ENCODE measurements at regions not wholly inside any gene's neighbourhood (a gene's known extent, or its start where the extent isn't known, plus 50 kb on each side); places are given as distances from the start of the nearest gene placed in this dataset.

DNA sequence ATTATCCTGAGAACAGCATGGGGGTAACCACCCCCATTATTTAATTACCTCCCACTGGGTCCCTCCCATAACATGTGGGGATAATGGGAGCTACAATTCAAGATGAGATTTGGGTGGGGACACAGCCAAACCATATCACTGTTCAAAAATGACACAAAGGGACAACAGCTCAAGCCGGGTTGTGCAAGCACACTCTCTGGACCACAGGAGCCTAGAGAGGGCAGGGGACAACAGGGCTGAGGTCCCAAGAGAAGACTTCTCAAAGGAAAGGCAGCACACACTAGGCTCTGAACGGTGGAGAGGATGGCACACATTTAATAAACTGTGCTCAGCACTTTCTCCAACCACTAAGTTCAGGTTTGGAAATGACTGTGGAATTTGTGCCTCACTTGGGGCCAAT lies 122.1 kb upstream of the PKDCC start:
- no peak overlapping the region for H3K9ac ChIP-seq (ENCODE audit: insufficient read depth, low read length)
- no peak overlapping the region for H3K4me3 ChIP-seq (replicated peaks in 1 of 4; ENCODE audit: control extremely low read depth in 1 of 4, insufficient read depth in 1 of 4, low read depth in 3 of 4, low read length in 4 of 4)
- H3K9me3 ChIP-seq (ENCODE audit: control insufficient read depth, insufficient read depth, low read depth, low read length) = no peaks in the 10 kb centered on the region
- TF ChIP-seq EZH2 (IDR thresholded peaks at IDR 0.05; ENCODE audit: low read length, missing control alignments) = no peak
- TF ChIP-seq, protein P1, sequence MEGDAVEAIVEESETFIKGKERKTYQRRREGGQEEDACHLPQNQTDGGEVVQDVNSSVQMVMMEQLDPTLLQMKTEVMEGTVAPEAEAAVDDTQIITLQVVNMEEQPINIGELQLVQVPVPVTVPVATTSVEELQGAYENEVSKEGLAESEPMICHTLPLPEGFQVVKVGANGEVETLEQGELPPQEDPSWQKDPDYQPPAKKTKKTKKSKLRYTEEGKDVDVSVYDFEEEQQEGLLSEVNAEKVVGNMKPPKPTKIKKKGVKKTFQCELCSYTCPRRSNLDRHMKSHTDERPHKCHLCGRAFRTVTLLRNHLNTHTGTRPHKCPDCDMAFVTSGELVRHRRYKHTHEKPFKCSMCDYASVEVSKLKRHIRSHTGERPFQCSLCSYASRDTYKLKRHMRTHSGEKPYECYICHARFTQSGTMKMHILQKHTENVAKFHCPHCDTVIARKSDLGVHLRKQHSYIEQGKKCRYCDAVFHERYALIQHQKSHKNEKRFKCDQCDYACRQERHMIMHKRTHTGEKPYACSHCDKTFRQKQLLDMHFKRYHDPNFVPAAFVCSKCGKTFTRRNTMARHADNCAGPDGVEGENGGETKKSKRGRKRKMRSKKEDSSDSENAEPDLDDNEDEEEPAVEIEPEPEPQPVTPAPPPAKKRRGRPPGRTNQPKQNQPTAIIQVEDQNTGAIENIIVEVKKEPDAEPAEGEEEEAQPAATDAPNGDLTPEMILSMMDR (conservative IDR thresholded peaks at IDR 0.05 in 1 of 2, IDR thresholded peaks at IDR 0.05 in 1 of 2; ENCODE audit: low read depth in 1 of 2, low read length in 2 of 2) = no peak
- H3K36me3 ChIP-seq (ENCODE audit: control insufficient read depth, insufficient read depth, low read length) = no peaks in the 10 kb centered on the region
- no peak overlapping the region for H3K4me2 ChIP-seq (ENCODE audit: extremely low read depth, insufficient read depth, low read length)
- H3K4me1 ChIP-seq (ENCODE audit: control insufficient read depth, extremely low read depth, insufficient read depth, low read length) = no peaks in the 10 kb centered on the region
- no peak overlapping the region for H2AFZ ChIP-seq (ENCODE audit: low read length)
- no peak overlapping the region for H3K27ac ChIP-seq (ENCODE audit: insufficient read depth, low read length)
- H3K79me2 ChIP-seq (ENCODE audit: control insufficient read depth, insufficient read depth, low read length) = no peaks in the 10 kb centered on the region
- H3K27me3 ChIP-seq (ENCODE audit: control insufficient read depth, insufficient read depth, low read length) = no peaks in the 10 kb centered on the region
- DNase-seq (ENCODE audit: low read depth in 2 of 2) = no peak
- H4K20me1 ChIP-seq (ENCODE audit: control insufficient read depth, extremely low read depth, insufficient read depth, low read length) = no peaks in the 10 kb centered on the region

DNA sequence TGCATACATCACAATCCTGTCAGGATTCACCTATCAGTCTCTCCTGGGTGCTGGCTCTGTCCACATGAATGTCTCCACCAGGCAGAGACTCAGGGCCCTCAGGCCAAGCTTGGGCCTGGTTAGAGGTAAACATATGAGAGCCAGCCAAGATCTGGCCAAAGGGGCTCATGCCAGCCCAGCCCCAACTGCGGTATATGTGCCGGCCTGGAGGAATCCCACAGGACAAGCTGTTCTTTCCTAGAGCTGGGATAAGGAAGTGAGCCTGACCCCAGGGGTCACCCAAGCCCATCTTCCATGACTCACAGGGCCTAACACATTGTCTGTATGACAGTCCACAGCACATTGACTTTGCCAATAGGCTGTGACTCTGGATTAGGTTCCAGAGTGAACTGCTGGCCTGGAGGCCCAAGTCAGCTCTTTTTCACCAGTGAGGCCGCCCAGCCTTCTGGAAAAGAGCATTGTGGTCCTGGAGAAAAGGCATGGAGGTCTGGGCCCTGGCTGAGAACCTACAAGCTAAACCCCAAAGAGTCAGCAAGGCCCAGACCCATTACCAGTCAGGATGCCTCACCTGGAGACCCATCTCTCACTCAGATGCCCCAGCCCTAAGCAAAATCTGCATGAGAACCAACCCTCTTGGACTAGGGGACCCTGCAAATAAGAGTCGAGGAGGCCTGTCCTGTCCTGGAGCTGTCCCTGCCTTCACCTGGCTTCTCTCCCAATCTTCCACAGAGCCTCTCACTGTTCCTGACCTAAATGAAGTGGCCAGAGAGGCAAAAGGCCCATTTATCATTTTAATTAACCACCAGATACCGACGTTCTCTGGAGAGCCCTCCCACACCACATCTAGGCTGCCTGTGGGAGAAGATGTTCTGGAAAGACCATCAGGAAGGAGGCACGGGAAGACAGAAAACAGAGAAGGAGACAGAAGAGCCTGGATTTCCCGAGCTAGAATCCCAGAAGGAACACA lies 120.9 kb upstream of the PKDCC start:
- no peaks in the 10 kb centered on the region for H3K36me3 ChIP-seq (ENCODE audit: control insufficient read depth, insufficient read depth, low read length)
- H3K79me2 ChIP-seq (ENCODE audit: control insufficient read depth, insufficient read depth, low read length) = no peaks in the 10 kb centered on the region
- no peaks in the 10 kb centered on the region for H3K9me3 ChIP-seq (ENCODE audit: control insufficient read depth, insufficient read depth, low read depth, low read length)
- H2AFZ ChIP-seq (ENCODE audit: low read length) = no peak overlapping the region
- no peaks in the 10 kb centered on the region for H3K27me3 ChIP-seq (ENCODE audit: control insufficient read depth, insufficient read depth, low read length)
- no peak overlapping the region for H3K4me3 ChIP-seq (replicated peaks in 1 of 4; ENCODE audit: control extremely low read depth in 1 of 4, insufficient read depth in 1 of 4, low read depth in 3 of 4, low read length in 4 of 4)
- peaks cover 2% of the 10 kb centered on the region for H3K4me1 ChIP-seq (ENCODE audit: control insufficient read depth, extremely low read depth, insufficient read depth, low read length)
- H4K20me1 ChIP-seq (ENCODE audit: control insufficient read depth, extremely low read depth, insufficient read depth, low read length) = no peaks in the 10 kb centered on the region
- peak in 1 of 2 donors; percentile 62 for DNase-seq (ENCODE audit: low read depth in 2 of 2)
- no peak overlapping the region for H3K27ac ChIP-seq (ENCODE audit: insufficient read depth, low read length)
- H3K9ac ChIP-seq (ENCODE audit: insufficient read depth, low read length) = no peak overlapping the region
- H3K4me2 ChIP-seq (ENCODE audit: extremely low read depth, insufficient read depth, low read length) = no peak overlapping the region
- TF ChIP-seq, protein P1 (conservative IDR thresholded peaks at IDR 0.05 in 1 of 2, IDR thresholded peaks at IDR 0.05 in 1 of 2; ENCODE audit: low read depth in 1 of 2, low read length in 2 of 2) = no peak

DNA sequence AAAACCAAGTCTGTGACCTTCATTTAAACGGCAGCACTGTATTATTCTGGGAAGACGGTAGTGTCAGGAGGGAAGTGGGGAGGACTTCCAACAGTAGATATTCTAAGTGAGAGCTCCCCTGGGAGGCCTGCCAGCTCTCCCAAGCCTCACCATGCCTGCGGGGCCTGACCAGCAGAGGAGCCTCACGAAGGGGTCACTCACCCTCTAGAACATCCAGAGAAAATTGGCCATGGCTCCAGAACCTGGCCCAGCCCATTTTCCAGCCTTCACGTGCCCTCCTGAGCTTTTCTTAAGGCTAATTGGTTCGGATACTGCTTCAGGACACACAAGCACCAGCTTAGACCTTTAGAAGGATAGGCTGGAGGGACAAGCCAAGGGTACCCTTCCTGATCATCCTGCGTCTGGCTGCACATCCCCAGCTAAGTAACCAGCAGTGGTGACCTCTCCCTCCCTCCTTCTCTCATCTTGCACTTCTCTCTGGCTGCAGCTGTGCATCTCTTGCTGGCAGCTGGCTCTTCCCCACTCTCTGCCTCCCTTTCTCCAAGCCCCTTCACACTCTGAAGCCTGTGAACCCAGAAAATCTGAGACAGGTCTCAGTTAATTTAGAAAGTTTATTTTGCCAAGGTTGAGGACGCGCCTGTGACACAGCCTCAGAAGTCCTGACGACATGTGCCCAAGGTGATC lies 120.1 kb upstream of the PKDCC start:
- H3K4me1 ChIP-seq (ENCODE audit: control insufficient read depth, extremely low read depth, insufficient read depth, low read length) = peaks cover 10% of the 10 kb centered on the region
- no peak for DNase-seq (ENCODE audit: low read depth in 2 of 2)
- H3K27me3 ChIP-seq (ENCODE audit: control insufficient read depth, insufficient read depth, low read length) = no peaks in the 10 kb centered on the region

More for the DNA sequence above, 120.1 kb upstream of the PKDCC start:
- H2AFZ ChIP-seq (ENCODE audit: low read length) = no peak overlapping the region
- TF ChIP-seq EZH2 (IDR thresholded peaks at IDR 0.05; ENCODE audit: low read length, missing control alignments) = no peak
- TF ChIP-seq, protein P1 (conservative IDR thresholded peaks at IDR 0.05 in 1 of 2, IDR thresholded peaks at IDR 0.05 in 1 of 2; ENCODE audit: low read depth in 1 of 2, low read length in 2 of 2) = no peak
- H3K79me2 ChIP-seq (ENCODE audit: control insufficient read depth, insufficient read depth, low read length) = no peaks in the 10 kb centered on the region
- H3K9ac ChIP-seq (ENCODE audit: insufficient read depth, low read length) = no peak overlapping the region
- H3K4me2 ChIP-seq (ENCODE audit: extremely low read depth, insufficient read depth, low read length) = no peak overlapping the region
- no peak overlapping the region for H3K4me3 ChIP-seq (replicated peaks in 1 of 4; ENCODE audit: control extremely low read depth in 1 of 4, insufficient read depth in 1 of 4, low read depth in 3 of 4, low read length in 4 of 4)
- H3K27ac ChIP-seq (ENCODE audit: insufficient read depth, low read length) = no peak overlapping the region
- no peaks in the 10 kb centered on the region for H3K36me3 ChIP-seq (ENCODE audit: control insufficient read depth, insufficient read depth, low read length)
- no peaks in the 10 kb centered on the region for H3K9me3 ChIP-seq (ENCODE audit: control insufficient read depth, insufficient read depth, low read depth, low read length)
- no peaks in the 10 kb centered on the region for H4K20me1 ChIP-seq (ENCODE audit: control insufficient read depth, extremely low read depth, insufficient read depth, low read length)

Data from fibroblast of lung (primary cell).